K562 (cell line): ENCODE measurements at regions not wholly inside any gene's neighbourhood (a gene's known extent, or its start where the extent isn't known, plus 50 kb on each side); places are given as distances from the start of the nearest gene placed in this dataset.

Source experiments
- ATAC-seq: fragments of 200-7000 bp; cut with Tn5 transposase; 3 replicates; pipeline ENCODE4 v1.9.1; 2020; ENCODE audit warnings: moderate library complexity
- BruUV-seq: library from RNA; stranded (reverse); fragments of 400-500 nt; replicated peaks from 2 replicates; lab custom pipeline; 2021; lab: Mats Ljungman, UMichigan
- CTCF ChIA-PET: fragments of 300-600 bp; formaldehyde crosslinking; extraction: SDS; loops from one replicate; lab custom pipeline; 2021; ENCODE audit warnings: low intra/inter-chr PET ratio; lab: Yijun Ruan, JAX
- POLR2A ChIA-PET: fragments of 300-600, 350-650 bp; sonication (Branson Sonifier 250); formaldehyde crosslinking; extraction: SDS; loops from one replicate; lab custom pipeline; 2021; ENCODE audit warnings: antibody characterized with exemption, inconsistent platforms; lab: Yijun Ruan, JAX
- DNase-seq, 4 experiments: peaks; one replicate each; pipeline versions ENCODE4 v3.0.0 to v3.0.0-alpha.2; 2011 to 2018; ENCODE audit warnings: low spot score in 3 of 4, mixed read lengths in 3 of 4; ENCODE audit errors: extremely low read depth in 1 of 4
- FAIRE-seq: peaks from 2 replicates; lab custom pipeline; 2011; peaks lifted over from hg19 to GRCh38; lab: Jason Lieb, UNC
- H2AFZ ChIP-seq: 2 replicates; pipeline ENCODE4 v1.6.0; 2011; ENCODE audit warnings: low read depth, low read length, control low read depth, inconsistent platforms
- H3K27ac ChIP-seq: fragments of 200-600 bp; 3 replicates; pipeline ENCODE4 v1.8.0; 2011; ENCODE audit warnings: low read depth, mild to moderate bottlenecking, control low read depth, inconsistent platforms, low read length, moderate library complexity, mixed read lengths; ENCODE audit errors: extremely low read depth
- H3K27me3 ChIP-seq, 2 experiments: fragments of 300-600 bp in 1 of 2; 2 replicates in 1 of 2; 3 replicates in 1 of 2; pipeline versions ENCODE4 v1.6.0 to v1.8.0; 2011; ENCODE audit warnings: inconsistent platforms in 2 of 2, low read length in 2 of 2, mild to moderate bottlenecking in 1 of 2, mixed read lengths in 1 of 2, moderate library complexity in 1 of 2; ENCODE audit not compliant: control insufficient read depth in 2 of 2, insufficient read depth in 2 of 2
- H3K36me3 ChIP-seq: fragments of 300-600 bp; 3 replicates; pipeline ENCODE4 v1.8.0; 2011; ENCODE audit warnings: mild to moderate bottlenecking, low read length, inconsistent platforms; ENCODE audit not compliant: control insufficient read depth, insufficient read depth
- H3K4me1 ChIP-seq, 2 experiments: fragments of 200-600 bp in 1 of 2; replicated peaks in 1 of 2; 2 replicates in 1 of 2; 3 replicates in 1 of 2; pipeline versions ENCODE4 v1.5.1 to v1.8.0; 2011; ENCODE audit warnings: inconsistent platforms in 2 of 2, low read length in 2 of 2, mild to moderate bottlenecking in 1 of 2, mixed read lengths in 1 of 2, moderate library complexity in 1 of 2; ENCODE audit not compliant: control insufficient read depth in 2 of 2, insufficient read depth in 2 of 2
- H3K4me2 ChIP-seq: 2 replicates; pipeline ENCODE4 v1.6.1; 2011; ENCODE audit warnings: low read length, control low read depth, inconsistent platforms, mixed read lengths; ENCODE audit not compliant: insufficient read depth
- H3K4me3 ChIP-seq: fragments of 200-600 bp; sonication (generic), shearing (Covaris generic); 2 replicates; pipeline ENCODE4 v1.5.1; 2016; ENCODE audit warnings: control low read depth, inconsistent platforms
- H3K79me2 ChIP-seq: fragments of 200-600 bp; 3 replicates; pipeline ENCODE4 v1.8.0; 2011; ENCODE audit warnings: low read length, inconsistent platforms; ENCODE audit not compliant: control insufficient read depth, insufficient read depth
- H3K9ac ChIP-seq, 2 experiments: 2 replicates each; pipeline versions ENCODE4 v1.6.0 to v1.6.1; 2011; ENCODE audit warnings: low read depth in 2 of 2, low read length in 2 of 2, control low read depth in 1 of 2, inconsistent platforms in 1 of 2, mild to moderate bottlenecking in 1 of 2, mixed read lengths in 1 of 2; ENCODE audit not compliant: insufficient read depth in 1 of 2
- H3K9me1 ChIP-seq: one replicate; pipeline ENCODE4 v1.6.0; 2011; ENCODE audit warnings: inconsistent platforms, mild to moderate bottlenecking, low read length, moderate library complexity; ENCODE audit not compliant: control insufficient read depth, insufficient read depth
- H3K9me3 ChIP-seq: replicated peaks from 2 replicates; pipeline ENCODE4 v1.5.1; 2011; ENCODE audit warnings: low read depth, low read length, inconsistent platforms; ENCODE audit not compliant: control insufficient read depth, insufficient read depth
- H4K20me1 ChIP-seq: replicated peaks from 2 replicates; pipeline ENCODE4 v1.6.1; 2011; ENCODE audit warnings: low read length, inconsistent platforms, mixed read lengths; ENCODE audit not compliant: control insufficient read depth, insufficient read depth
- BRD9 ChIP-seq: fragments of 450-650 bp; IDR thresholded peaks from 2 replicates; pipeline ENCODE4 v1.6.1; 2018; ENCODE audit warnings: low read depth; ENCODE audit not compliant: partially characterized antibody
- CBFA2T3 ChIP-seq: fragments of 450-650 bp; IDR thresholded peaks from 2 replicates; pipeline ENCODE4 v1.6.1; 2017
- CCNT2 ChIP-seq: IDR thresholded peaks from 2 replicates; pipeline ENCODE4 v1.6.1; 2011; ENCODE audit warnings: borderline replicate concordance, low read depth, mild to moderate bottlenecking, moderate library complexity, mixed read lengths, low read length; ENCODE audit not compliant: insufficient read length; ENCODE audit errors: extremely low read depth
- CTBP1 ChIP-seq: fragments of 450-650 bp; IDR thresholded peaks from 2 replicates; pipeline ENCODE4 v1.6.1; 2016; ENCODE audit warnings: borderline replicate concordance
- EP300 ChIP-seq: IDR thresholded peaks from 2 replicates; pipeline ENCODE4 v1.6.1; 2012; ENCODE audit warnings: low read length, improper control_type of control experiment
- FOXA3 ChIP-seq, 2 experiments: fragments of 450-650 bp in 1 of 2; sonication (generic) in 1 of 2; formaldehyde crosslinking; IDR thresholded peaks in 1 of 2; conservative IDR thresholded peaks in 1 of 2; 2 replicates each; pipeline versions ENCODE4 v1.4.0 to v1.8.0; 2020 to 2022; ENCODE audit warnings: mild to moderate bottlenecking in 2 of 2, missing genetic modification reagents in 1 of 2
- GABPB2 ChIP-seq: fragments of 250-450 bp; sonication (Bioruptor Pico); conservative IDR thresholded peaks from 2 replicates; pipeline ENCODE4 v1.5.1; 2021; ENCODE audit warnings: mild to moderate bottlenecking
- IRF1 ChIP-seq: sonication (generic); formaldehyde crosslinking; IDR thresholded peaks from 2 replicates; pipeline ENCODE4 v1.8.0; 2022; ENCODE audit warnings: missing genetic modification reagents, mild to moderate bottlenecking, borderline replicate concordance
- KAT8 ChIP-seq: fragments of 450-650 bp; IDR thresholded peaks from 2 replicates; pipeline ENCODE4 v1.6.1; 2016; ENCODE audit warnings: low read depth, mild to moderate bottlenecking
- MIER1 ChIP-seq: fragments of 450-650 bp; IDR thresholded peaks from 2 replicates; pipeline ENCODE4 v1.6.1; 2016; ENCODE audit warnings: antibody characterized with exemption, mild to moderate bottlenecking, low read depth
- NFIX ChIP-seq: fragments of 250-450 bp; sonication (Bioruptor Pico); IDR thresholded peaks from 2 replicates; pipeline ENCODE4 v1.4.0; 2020; ENCODE audit warnings: low read depth, mild to moderate bottlenecking, moderate library complexity
- PTRF ChIP-seq: fragments of 450-650 bp; IDR thresholded peaks from 2 replicates; pipeline ENCODE4 v1.6.1; 2016; ENCODE audit warnings: mild to moderate bottlenecking, missing genetic modification characterization, missing compliant biosample characterization
- SRSF9 ChIP-seq: fragments of 200-400 bp; formaldehyde crosslinking; IDR thresholded peaks from 2 replicates; pipeline ENCODE4 v1.6.1; 2017; ENCODE audit warnings: low read depth, low read length, borderline replicate concordance
- TBP ChIP-seq: optimal IDR thresholded peaks from 2 replicates; pipeline ENCODE3; 2011; ENCODE audit warnings: low read depth, low read length, improper control_type of control experiment
- ZNF146 ChIP-seq: IDR thresholded peaks from one replicate; pipeline ENCODE4 v1.6.1; 2018; ENCODE audit warnings: missing compliant biosample characterization; ENCODE audit not compliant: unreplicated experiment
- ZNF184 ChIP-seq: sonication (generic); formaldehyde crosslinking; IDR thresholded peaks from 2 replicates; pipeline ENCODE4 v1.5.0; 2020; ENCODE audit warnings: missing genetic modification reagents
- ZNF212 ChIP-seq: fragments of 450-650 bp; formaldehyde crosslinking; IDR thresholded peaks from 2 replicates; pipeline ENCODE4 v1.4.0; 2020; ENCODE audit warnings: mild to moderate bottlenecking
- ZNF224 ChIP-seq: sonication (generic); formaldehyde crosslinking; IDR thresholded peaks from 2 replicates; pipeline ENCODE4 v1.8.0; 2022; ENCODE audit warnings: mild to moderate bottlenecking, missing genetic modification reagents
- ZNF668 ChIP-seq: fragments of 250-450 bp; sonication (Bioruptor Pico); IDR thresholded peaks from 2 replicates; pipeline ENCODE4 v1.8.0; 2022; ENCODE audit warnings: mild to moderate bottlenecking, inconsistent platforms
- WGBS: fragments of 100-300 bp; shearing (Covaris generic); methylation state at CpG from one replicate; pipeline ENCODE4 v1.1.6; 2016; ENCODE audit warnings: low coverage, mixed read lengths; ENCODE audit not compliant: insufficient coverage; ENCODE audit errors: missing lambda C conversion rate; 5-methylcytosine and 5-hydroxymethylcytosine counted together
- in situ Hi-C: fragments of 300-500 bp; cut with MboI; formaldehyde crosslinking; loops from 4 replicates; pipeline ENCODE4 v1.15.0; 2018; ENCODE audit warnings: inconsistent platforms, mixed read lengths
- intact Hi-C: fragments of 100-400 bp; cut with micrococcal nuclease; formaldehyde crosslinking; loops from 2 replicates; pipeline ENCODE4 v1.14.2; 2022
- TF ChIP-seq, protein P1 (sequence below): fragments of 250-450 bp; sonication (Bioruptor Pico); IDR thresholded peaks from 2 replicates; pipeline ENCODE4 v1.4.0; 2020; ENCODE audit warnings: mild to moderate bottlenecking, moderate library complexity

GRCh38 chr19:31505596-31505910 is 156.3 kb upstream of the TSHZ3 start (continued):
- TF ChIP-seq ZNF212, result no peak
- no peak for TF ChIP-seq MIER1
- no peak for TF ChIP-seq ZNF146
- TF ChIP-seq TBP, result no peak
- TF ChIP-seq FOXA3 (CRISPR knock-in tag; conservative IDR thresholded peaks at IDR 0.05 in 1 of 2, IDR thresholded peaks at IDR 0.05 in 1 of 2), result no peak
- no peak for TF ChIP-seq NFIX (CRISPR knock-in tag)
- TF ChIP-seq, all 486 proteins: peak for 0

DNA sequence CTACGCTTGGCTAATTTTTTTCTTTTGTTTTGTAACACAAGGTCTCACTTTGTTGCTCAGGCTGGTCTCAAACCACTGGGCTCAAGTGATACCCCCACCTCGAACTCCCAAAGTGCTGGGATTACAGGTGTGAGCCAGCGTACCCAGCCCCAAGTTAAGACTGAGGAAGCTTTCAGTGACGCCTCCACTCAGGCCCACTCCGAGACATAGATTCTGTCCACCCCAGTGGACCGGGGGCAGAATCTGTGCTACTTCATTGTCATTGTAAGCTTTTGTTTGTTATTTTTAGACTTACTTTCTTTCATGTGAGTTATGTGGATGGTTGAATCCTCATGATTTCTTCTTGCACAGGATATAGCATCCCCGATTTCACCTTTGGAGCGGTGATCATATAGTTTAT is 156.9 kb upstream of the TSHZ3 start:
- H4K20me1 ChIP-seq, result no peaks in the 10 kb centered on the region; the same call in 1 of the 2 replicates
- WGBS, result 0% methylated on average over 8 of the region's 8 CpGs
- DNase-seq (no peak), FAIRE-seq (no peak), ATAC-seq (no peak)
- no peaks in the 10 kb centered on the region for H3K9me3 ChIP-seq
- H3K79me2 ChIP-seq, result no peaks in the 10 kb centered on the region
- no peak overlapping the region for H3K27ac ChIP-seq
- no TSS peak for BruUV-seq
- ChIA-PET POLR2A (interaction anchor here (1.2 kb wide), 1 partner anchor 8 kb away, joined by 3 read pairs; no protein-coding TSS in a partner anchor), CTCF (no interaction called here)
- no peak overlapping the region for H3K4me2 ChIP-seq
- H3K36me3 ChIP-seq, result no peaks in the 10 kb centered on the region
- H3K9ac ChIP-seq, result no peak overlapping the region
- intact Hi-C loops (no loop called here), in situ Hi-C loops (no loop called here)
- H3K27me3 ChIP-seq, result no peaks in the 10 kb centered on the region; a peak in 1 of 5 replicates
- no peak overlapping the region for H3K4me3 ChIP-seq
- no peaks in the 10 kb centered on the region for H3K4me1 ChIP-seq
- H3K9me1 ChIP-seq, result no peaks in the 10 kb centered on the region
- H2AFZ ChIP-seq, result no peak overlapping the region
- TF ChIP-seq CCNT2, result no peak
- TF ChIP-seq IRF1 (CRISPR knock-in tag), result no peak
- no peak for TF ChIP-seq ZNF146
- TF ChIP-seq, protein P1, sequence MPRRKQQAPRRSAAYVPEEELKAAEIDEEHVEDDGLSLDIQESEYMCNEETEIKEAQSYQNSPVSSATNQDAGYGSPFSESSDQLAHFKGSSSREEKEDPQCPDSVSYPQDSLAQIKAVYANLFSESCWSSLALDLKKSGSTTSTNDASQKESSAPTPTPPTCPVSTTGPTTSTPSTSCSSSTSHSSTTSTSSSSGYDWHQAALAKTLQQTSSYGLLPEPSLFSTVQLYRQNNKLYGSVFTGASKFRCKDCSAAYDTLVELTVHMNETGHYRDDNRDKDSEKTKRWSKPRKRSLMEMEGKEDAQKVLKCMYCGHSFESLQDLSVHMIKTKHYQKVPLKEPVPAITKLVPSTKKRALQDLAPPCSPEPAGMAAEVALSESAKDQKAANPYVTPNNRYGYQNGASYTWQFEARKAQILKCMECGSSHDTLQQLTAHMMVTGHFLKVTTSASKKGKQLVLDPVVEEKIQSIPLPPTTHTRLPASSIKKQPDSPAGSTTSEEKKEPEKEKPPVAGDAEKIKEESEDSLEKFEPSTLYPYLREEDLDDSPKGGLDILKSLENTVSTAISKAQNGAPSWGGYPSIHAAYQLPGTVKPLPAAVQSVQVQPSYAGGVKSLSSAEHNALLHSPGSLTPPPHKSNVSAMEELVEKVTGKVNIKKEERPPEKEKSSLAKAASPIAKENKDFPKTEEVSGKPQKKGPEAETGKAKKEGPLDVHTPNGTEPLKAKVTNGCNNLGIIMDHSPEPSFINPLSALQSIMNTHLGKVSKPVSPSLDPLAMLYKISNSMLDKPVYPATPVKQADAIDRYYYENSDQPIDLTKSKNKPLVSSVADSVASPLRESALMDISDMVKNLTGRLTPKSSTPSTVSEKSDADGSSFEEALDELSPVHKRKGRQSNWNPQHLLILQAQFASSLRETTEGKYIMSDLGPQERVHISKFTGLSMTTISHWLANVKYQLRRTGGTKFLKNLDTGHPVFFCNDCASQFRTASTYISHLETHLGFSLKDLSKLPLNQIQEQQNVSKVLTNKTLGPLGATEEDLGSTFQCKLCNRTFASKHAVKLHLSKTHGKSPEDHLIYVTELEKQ, result no peak
- TF ChIP-seq ZNF184 (CRISPR knock-in tag), result no peak
- TF ChIP-seq PTRF (tag), result no peak
- TF ChIP-seq ZNF224 (CRISPR knock-in tag), result no peak
- no peak for TF ChIP-seq GABPB2 (CRISPR knock-in tag)
- no peak for TF ChIP-seq ZNF668
- no peak for TF ChIP-seq SRSF9
- TF ChIP-seq KAT8, result no peak
- no peak for TF ChIP-seq EP300
- TF ChIP-seq CBFA2T3, result no peak
- TF ChIP-seq BRD9, result no peak
- no peak for TF ChIP-seq CTBP1
